ENCODE measurements at regions not wholly inside any gene's neighbourhood (a gene's known extent, or its start where the extent isn't known, plus 50 kb on each side); places are given as distances from the start of the nearest gene placed in this dataset.
A peak's percentile ranks its signal among the peaks of the same experiment; 100 is the strongest.

DNA sequence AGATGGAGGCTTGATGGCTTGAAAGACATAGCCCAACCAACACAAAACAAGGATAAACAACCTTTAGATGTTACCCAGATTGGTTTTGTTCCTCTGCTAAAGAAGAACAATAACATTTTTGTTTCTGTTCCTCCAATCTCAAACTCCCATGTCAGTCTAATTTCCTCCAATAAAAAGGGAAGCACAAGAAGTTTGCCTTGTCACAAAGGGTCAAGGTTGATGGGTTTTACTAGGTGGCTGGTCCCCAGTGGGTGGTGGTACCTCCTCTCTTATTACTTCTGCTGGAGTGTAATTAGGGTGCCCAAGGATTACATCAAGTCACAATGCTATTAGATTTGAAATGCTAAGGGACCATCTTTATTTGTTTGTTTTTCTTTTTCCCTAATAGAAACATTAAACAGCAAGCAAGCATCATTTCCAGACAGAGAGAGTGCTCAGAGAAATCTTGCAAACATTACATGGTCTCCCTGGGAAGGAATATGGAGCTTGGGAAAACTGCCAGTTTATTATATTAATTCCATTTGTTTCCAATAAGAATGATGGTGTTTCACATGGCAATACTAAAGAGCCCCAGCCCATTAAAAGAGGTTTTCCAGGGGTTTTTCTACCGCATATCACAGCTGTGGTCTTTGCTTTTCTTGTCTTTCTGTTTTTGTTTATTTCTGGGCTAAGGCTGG is 78.3 kb upstream of the AOAH start:
- H3K36me3 Mint-ChIP-seq = no peaks in the 10 kb centered on the region
- DNase-seq = no peak
- no peaks in the 10 kb centered on the region for H3K27me3 Mint-ChIP-seq
- H3K4me1 Mint-ChIP-seq = peaks cover 3% of the 10 kb centered on the region
- H3K9me3 Mint-ChIP-seq = no peaks in the 10 kb centered on the region
- no peak overlapping the region for H3K27ac Mint-ChIP-seq
- no peak overlapping the region for H3K4me3 Mint-ChIP-seq

DNA sequence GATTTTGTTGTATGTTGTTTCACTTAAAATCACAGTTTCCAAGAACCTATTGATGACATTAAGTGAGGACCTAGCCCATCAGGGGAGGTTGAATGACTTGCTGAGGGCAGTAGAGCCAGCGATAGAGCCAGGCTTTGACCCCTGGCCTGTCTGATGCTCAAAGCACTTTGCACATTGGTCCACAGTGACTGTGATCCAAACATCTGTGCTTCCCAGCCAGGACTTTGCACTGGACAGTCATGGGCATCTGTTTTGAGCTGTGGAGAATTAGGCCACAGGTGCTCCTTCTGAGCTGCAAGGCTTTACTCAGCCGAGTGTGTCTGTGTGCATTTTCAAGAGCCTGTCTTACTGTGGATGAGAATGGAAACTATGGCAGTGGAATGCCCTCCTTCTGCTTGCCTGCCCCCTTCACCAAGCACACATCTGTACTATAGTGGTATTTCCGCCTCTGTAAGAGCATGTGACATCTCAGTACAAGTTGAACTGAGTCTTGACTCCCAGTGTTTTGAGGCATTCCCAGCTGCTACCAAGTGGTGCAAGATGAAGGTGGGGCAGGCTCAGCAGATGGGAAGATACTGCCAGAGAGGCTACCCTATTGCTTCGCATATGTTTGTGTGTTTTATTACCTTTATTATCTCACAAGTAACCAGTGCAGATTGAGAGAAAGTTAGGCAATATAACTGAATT is 72.7 kb upstream of the AOAH start:
- no peak for DNase-seq
- Mint-ChIP-seq H3K27ac (no peak overlapping the region), H3K4me1 (peaks cover 16% of the 10 kb centered on the region), H3K9me3 (no peaks in the 10 kb centered on the region), H3K27me3 (no peaks in the 10 kb centered on the region), H3K4me3 (no peak overlapping the region), H3K36me3 (no peaks in the 10 kb centered on the region)

DNA sequence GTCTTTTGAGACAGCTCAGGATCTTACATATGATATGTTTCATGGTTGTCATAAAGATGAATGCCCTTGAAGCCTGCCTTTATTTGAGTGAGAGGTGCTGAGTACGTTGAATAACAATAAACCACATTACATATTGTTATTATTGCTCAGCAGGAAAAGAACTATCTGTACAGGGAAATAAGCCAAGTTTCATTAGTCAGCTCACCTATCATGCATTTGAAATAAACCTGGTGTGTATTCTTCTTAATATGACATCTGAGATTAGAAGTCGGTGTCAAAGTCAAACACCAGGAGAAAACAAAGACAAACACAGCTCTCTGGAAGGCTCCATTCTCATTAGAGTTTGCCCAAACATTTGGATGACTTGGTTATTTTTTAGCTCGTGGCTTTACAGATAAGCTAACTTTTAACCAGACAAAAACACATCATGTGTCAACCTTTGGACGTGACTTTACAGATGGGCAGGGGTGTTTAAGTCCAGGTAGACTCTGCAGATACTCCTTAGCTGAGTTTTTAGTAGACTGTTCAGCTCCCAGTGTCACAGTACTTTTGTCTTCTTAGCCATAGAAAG is 71.2 kb upstream of the AOAH start:
- Mint-ChIP-seq H3K27me3 (no peaks in the 10 kb centered on the region), H3K36me3 (no peaks in the 10 kb centered on the region), H3K4me1 (peaks cover 22% of the 10 kb centered on the region), H3K4me3 (no peak overlapping the region), H3K9me3 (no peaks in the 10 kb centered on the region), H3K27ac (no peak overlapping the region)
- no peak for DNase-seq

DNA sequence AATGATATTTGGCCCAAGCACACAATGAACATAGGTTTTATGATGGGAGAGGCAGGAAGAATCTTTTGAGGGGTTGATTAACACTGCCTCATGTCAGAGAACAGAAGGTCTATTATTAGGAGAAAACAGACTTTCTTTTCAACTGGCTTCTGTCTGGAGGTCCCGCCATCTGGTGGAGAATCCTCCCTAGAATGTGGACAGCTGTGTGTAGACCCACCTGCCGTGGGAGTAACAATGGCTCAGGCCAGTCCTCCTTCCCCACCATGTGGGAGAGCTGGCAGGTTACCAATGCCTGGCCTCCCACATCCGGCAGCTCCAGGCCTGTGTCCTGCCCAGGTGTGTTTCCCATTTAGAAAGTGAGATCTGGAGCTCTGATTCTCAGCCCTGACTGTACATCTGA is 70.4 kb upstream of the AOAH start:
- Mint-ChIP-seq H3K27me3 (no peaks in the 10 kb centered on the region), H3K9me3 (no peaks in the 10 kb centered on the region), H3K27ac (no peak overlapping the region), H3K36me3 (no peaks in the 10 kb centered on the region), H3K4me1 (peaks cover 31% of the 10 kb centered on the region), H3K4me3 (no peak overlapping the region)
- DNase-seq = no peak

DNA sequence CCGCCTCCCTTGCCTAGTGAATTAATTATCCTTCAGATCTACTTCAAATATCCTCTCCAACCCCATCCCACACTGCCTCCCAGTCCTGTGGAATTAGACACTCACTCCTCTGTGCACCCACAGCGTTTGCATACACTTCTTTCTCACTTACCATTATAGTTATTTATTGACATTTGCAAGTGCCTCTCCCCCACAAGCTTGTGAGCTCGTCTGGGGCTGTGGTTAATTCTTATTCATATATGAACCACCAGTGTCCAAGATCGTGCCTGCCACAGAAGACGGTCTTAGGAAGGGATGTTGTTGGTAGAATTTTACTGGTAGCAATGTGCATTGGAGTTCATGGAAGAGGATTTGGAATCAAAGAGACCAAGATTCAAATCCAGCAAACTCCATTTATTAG is 68.1 kb upstream of the AOAH start:
- H3K36me3 Mint-ChIP-seq = no peaks in the 10 kb centered on the region
- peaks cover 51% of the 10 kb centered on the region for H3K4me1 Mint-ChIP-seq
- H3K4me3 Mint-ChIP-seq = no peak overlapping the region
- no peaks in the 10 kb centered on the region for H3K9me3 Mint-ChIP-seq
- no peak overlapping the region for H3K27ac Mint-ChIP-seq
- DNase-seq = no peak
- H3K27me3 Mint-ChIP-seq = no peaks in the 10 kb centered on the region

DNA sequence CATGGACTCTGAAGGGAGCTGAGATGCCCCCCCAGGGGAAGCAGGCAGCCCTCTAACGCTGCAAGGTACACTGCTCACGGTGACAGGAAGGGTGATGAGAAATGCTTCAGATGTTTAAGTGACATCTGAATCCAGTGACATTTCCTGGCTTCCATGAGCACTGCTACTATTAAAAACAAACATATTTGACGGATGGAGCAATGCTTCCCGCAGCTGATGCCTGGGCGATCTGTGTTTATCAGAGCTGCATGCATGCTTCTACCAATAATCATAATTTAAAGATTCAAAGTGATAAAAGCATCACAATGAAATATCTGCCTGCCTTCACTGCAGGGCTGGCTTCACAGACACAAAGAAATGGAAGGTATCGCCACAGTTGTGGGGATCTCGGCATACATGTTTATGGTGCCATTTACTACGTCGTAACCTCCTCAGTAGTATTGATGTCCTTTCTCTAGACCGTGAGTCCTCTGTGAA is 66.1 kb upstream of the AOAH start:
- Mint-ChIP-seq H3K27ac (no peak overlapping the region), H3K4me3 (no peak overlapping the region), H3K36me3 (no peaks in the 10 kb centered on the region), H3K4me1 (peaks cover 60% of the 10 kb centered on the region), H3K27me3 (no peaks in the 10 kb centered on the region), H3K9me3 (no peaks in the 10 kb centered on the region)
- no peak for DNase-seq

DNA sequence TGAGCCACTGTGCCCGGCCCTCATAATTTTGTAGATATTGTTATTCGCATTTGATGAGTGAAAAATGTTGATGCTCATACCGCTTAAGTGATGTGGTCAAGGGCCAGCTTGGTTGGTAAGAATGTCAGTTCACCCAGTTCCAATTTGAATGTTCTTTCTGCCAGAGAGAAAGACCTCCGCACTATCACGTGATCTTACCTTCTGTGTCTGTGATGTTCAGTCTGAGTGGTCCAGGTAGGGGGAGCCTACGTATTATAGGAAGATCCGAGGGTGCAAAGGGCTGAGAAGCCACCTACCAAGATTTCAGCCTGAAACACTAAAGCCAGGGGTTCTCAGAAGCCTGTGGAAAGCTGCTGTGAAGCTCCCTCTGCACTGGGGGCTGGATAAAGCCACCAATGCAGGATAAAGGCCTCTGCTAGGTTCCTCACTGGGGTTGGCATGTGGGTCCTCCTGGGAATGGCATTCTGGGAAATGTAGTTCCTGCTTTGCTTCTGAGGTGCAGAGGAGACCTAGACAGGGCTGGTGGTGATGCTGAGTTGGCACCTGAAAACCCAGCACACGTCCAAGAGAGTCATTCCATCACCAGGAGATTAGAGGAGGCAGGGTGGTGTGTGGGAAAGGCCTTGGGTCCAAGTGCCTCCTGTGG is 64.7 kb upstream of the AOAH start:
- no peak overlapping the region for H3K4me3 Mint-ChIP-seq
- peaks cover 63% of the 10 kb centered on the region for H3K4me1 Mint-ChIP-seq
- H3K27ac Mint-ChIP-seq = peak overlapping the region; percentile 19
- no peaks in the 10 kb centered on the region for H3K36me3 Mint-ChIP-seq
- DNase-seq = no peak
- no peaks in the 10 kb centered on the region for H3K9me3 Mint-ChIP-seq
- H3K27me3 Mint-ChIP-seq = no peaks in the 10 kb centered on the region

DNA sequence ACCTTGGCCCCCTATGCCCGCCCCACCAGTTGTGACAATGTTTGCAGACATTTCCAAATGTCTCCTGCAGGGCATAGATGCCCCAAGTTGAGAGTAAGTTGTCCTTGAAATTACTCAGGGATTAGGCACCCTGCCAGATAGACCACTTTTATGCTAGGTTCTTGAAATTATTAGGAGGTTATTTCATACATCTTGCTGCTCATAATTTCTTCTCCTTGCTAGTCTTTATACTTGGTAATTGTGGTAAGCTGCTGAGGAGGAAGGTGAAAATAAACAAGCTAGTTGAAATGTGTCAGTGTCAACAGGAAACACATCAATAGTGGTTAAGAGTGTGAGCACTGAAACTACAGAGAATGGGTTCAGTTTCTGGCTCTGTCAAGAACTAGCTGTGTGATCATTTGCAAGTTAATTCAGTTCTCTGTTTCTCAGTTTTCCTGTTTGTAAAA is 63.7 kb upstream of the AOAH start:
- Mint-ChIP-seq H3K27ac (no peak overlapping the region), H3K9me3 (no peaks in the 10 kb centered on the region), H3K27me3 (no peaks in the 10 kb centered on the region), H3K36me3 (no peaks in the 10 kb centered on the region), H3K4me3 (no peak overlapping the region), H3K4me1 (peaks cover 63% of the 10 kb centered on the region)
- no peak for DNase-seq

DNA sequence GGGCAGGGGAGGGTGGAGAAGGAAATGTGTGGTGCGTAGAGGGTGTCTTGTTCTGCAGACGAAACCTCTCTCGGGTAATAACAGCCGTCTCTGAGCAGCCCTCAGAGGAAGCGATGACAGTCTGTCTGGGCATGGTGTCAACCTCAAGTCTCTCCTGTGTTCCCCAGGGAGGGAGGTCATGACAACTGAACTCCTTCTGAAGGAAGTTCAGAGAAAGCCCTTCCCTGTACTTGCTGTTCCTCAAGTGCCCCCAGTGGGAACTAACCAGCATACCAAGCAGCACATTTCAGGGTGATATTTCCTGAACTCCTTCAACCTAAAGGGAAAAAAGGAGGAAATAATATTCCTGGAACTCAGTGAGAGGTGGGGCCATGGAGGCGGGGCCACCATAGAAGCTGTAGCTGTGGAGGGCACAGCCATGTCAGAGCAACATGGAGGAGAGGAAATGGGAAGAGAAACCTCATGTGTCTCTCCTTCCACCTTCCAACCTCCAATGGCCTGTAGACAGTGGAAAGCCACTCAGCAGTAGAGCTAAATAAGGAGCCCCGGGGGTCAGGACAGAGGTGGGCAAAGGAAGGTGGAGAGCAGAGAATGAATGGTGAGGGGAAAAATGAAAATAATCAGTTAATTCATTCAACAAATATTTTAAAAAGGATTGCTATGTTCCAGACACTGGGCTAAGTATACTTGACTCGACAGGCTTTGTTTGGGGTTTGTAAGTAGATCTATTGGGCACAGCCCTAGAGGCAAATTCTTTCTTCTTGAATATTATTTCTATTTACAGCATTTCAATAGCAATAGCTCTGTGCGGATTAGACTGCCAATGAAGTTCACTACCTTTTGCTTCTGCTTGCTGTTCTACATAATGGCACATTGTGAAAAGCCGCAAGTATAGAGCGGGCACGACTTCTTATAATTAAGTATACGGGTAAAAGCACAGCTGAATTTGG is 61.0 kb upstream of the AOAH start:
- Mint-ChIP-seq H3K4me1 (peaks cover 72% of the 10 kb centered on the region), H3K27me3 (no peaks in the 10 kb centered on the region), H3K36me3 (peaks cover 3% of the 10 kb centered on the region), H3K4me3 (peak overlapping the region; percentile 44), H3K9me3 (no peaks in the 10 kb centered on the region), H3K27ac (peak overlapping the region; percentile 85)
- peak; percentile 53 for DNase-seq

DNA sequence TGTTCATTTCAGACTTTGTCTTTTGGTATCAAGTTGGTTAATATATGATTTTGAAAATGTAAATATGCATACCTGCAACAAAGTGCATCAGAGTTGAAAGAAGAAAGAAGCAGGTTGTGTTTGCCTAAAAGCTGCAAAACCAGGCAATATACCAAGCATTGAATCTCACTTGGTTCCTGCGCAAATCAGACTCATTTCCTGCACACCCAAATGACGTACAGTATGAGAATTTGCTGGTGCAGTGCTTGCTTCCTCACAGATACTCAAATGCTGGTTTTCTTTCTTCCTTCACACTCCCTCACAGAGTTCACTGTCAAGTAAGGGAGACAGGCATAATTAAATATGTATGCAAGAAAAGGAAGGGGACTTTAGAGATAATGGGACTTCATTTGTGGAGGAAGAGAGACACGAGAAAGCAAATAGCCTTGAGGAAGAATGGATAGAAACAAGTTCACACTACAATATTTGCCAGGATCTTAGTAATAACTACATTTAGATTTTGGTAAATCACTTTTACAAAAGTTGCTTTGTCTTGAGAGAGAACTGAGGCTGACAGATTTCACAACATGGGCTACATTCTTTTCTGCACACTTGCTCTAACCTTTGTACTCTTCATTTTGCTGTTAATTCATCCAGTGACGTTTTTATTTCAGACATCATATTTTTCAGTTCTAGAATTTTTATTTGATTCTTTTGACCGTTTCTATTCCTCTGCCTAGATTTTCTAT is 56.9 kb upstream of the AOAH start:
- H3K9me3 Mint-ChIP-seq = peaks cover 1% of the 10 kb centered on the region
- peak overlapping the region; percentile 18 for H3K27ac Mint-ChIP-seq
- peaks cover 7% of the 10 kb centered on the region for H3K36me3 Mint-ChIP-seq
- H3K27me3 Mint-ChIP-seq = no peaks in the 10 kb centered on the region
- no peak for DNase-seq
- peaks cover 75% of the 10 kb centered on the region for H3K4me1 Mint-ChIP-seq
- H3K4me3 Mint-ChIP-seq = no peak overlapping the region

DNA sequence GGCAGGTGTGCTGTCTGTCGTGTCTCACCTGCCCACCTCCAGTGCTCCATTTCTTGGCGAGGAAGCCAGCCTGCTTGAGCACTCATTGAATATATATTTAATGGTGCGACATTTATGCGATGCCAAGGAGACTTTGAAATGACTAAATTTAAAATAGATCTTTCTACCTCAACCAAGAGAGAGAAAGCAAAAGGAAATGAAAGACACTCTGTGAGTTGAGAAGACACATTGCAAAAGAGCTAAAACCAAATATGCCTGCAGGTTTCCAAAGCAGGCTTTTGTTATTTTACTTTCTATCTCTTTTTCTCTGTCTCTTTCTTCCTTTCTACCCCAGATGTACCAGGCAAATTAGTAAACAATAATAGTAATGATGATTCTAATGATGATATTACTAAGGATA is 53.6 kb upstream of the AOAH start:
- H3K4me1 Mint-ChIP-seq = peaks cover 75% of the 10 kb centered on the region
- no peak overlapping the region for H3K27ac Mint-ChIP-seq
- peaks cover 4% of the 10 kb centered on the region for H3K9me3 Mint-ChIP-seq
- peaks cover 7% of the 10 kb centered on the region for H3K36me3 Mint-ChIP-seq
- peak overlapping the region; percentile 13 for H3K4me3 Mint-ChIP-seq
- H3K27me3 Mint-ChIP-seq = no peaks in the 10 kb centered on the region
- no peak for DNase-seq

DNA sequence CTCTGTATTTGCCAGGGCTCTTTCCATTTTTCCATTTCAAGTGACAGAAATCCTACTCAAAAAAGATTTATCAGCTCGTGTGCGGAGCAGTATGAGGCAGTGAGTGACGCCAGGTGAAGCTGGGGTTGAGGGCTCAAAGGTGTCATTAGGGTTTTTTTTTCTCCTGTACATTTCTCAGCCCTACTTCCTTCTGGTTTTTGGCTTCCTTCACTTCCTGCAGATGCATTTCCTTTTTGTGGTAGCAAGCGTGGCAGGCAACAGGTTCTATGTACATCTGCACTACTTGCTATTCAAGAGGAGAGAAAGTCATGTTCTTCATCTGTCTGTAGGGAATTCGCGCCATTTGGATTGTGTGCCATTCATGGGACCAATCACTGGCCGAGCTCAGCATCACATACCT is 52.8 kb upstream of the AOAH start:
- H3K9me3 Mint-ChIP-seq = peaks cover 4% of the 10 kb centered on the region
- DNase-seq = no peak
- H3K4me1 Mint-ChIP-seq = peaks cover 69% of the 10 kb centered on the region
- peak overlapping the region; percentile 64 for H3K4me3 Mint-ChIP-seq
- peaks cover 5% of the 10 kb centered on the region for H3K36me3 Mint-ChIP-seq
- H3K27me3 Mint-ChIP-seq = no peaks in the 10 kb centered on the region
- peak overlapping the region; percentile 78 for H3K27ac Mint-ChIP-seq

DNA sequence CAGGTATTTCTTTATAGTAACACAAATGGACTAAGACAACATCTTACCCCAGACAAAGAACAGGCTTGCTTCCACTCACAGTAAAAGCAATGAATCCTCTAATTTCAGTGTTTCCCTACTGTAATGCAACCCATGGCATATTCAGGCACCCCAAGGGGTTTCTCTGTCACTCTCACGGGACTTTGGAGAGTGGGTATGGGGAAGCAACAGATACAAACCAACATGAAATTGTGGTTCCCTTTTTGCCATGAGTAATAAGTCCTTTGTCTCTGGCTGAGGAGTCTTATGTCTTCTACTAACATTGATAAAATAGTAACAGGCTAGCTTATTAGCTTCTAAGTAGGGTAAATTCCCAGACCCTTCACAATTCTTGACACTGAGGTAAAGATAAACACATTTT is 51.4 kb upstream of the AOAH start:
- no peak for DNase-seq
- Mint-ChIP-seq H3K9me3 (peaks cover 4% of the 10 kb centered on the region), H3K27ac (no peak overlapping the region), H3K27me3 (no peaks in the 10 kb centered on the region), H3K4me1 (peaks cover 58% of the 10 kb centered on the region), H3K4me3 (no peak overlapping the region), H3K36me3 (peaks cover 4% of the 10 kb centered on the region)

DNA sequence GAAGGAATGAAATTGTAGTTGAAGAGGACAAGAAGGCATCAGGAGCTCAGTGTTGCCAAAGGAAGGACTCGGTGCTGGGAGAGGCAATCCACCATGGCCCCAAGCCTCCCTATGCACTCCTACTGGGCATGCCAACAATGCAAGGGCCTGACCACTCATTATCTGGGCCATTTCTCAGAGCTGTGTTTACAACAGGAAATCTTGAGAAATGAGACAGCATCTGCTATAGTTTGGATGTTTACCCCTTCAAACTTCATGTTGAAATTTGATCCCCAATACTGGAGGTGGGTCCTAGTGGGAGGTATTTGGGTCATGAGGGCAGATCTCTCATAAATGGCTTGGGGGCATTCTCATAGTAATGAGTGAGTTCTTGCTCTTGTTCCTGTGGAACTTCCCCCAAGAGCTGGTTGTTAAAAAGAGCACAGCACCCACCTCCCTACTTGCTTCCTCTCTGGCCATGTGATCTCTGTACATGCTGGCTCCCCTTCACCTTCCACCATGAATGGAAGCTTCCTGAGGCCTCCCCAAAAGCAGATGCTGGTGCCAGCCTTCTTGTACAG is 50.8 kb upstream of the AOAH start:
- peaks cover 4% of the 10 kb centered on the region for H3K9me3 Mint-ChIP-seq
- DNase-seq = no peak
- H3K27me3 Mint-ChIP-seq = no peaks in the 10 kb centered on the region
- H3K27ac Mint-ChIP-seq = no peak overlapping the region
- no peak overlapping the region for H3K4me3 Mint-ChIP-seq
- peaks cover 4% of the 10 kb centered on the region for H3K36me3 Mint-ChIP-seq
- peaks cover 53% of the 10 kb centered on the region for H3K4me1 Mint-ChIP-seq
